HG03439 (cell line): ENCODE measurements at regions not wholly inside any gene's neighbourhood (a gene's known extent, or its start where the extent isn't known, plus 50 kb on each side); places are given as distances from the start of the nearest gene placed in this dataset.
A peak's percentile ranks its signal among the peaks of the same experiment; 100 is the strongest.
"Not testable (repeated sequence)": the region's sequence is repeated elsewhere in the genome, so short reads cannot be mapped to it uniquely, and the experiment has no call there.

Experiments used
- ATAC-seq: cut with Tn5 transposase; IDR thresholded peaks from one replicate; pipeline ENCODE4 v1.9.1; 2021; ENCODE audit warnings: mild to moderate bottlenecking, moderate library complexity; ENCODE audit not compliant: unreplicated experiment

DNA sequence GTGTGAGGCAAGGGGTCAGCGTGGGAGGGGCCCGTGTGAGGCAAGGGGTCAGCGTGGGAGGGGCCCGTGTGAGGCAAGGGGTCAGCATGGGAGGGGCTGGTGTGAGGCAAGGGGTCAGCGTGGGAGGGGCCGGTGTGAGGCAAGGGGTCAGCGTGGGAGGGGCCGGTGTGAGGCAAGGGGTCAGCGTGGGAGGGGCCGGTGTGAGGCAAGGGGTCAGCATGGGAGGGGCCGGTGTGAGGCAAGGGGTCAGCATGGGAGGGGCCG is 119.2 kb downstream of the SEPTIN14 start:
- ATAC-seq, result not testable (repeated sequence)

DNA sequence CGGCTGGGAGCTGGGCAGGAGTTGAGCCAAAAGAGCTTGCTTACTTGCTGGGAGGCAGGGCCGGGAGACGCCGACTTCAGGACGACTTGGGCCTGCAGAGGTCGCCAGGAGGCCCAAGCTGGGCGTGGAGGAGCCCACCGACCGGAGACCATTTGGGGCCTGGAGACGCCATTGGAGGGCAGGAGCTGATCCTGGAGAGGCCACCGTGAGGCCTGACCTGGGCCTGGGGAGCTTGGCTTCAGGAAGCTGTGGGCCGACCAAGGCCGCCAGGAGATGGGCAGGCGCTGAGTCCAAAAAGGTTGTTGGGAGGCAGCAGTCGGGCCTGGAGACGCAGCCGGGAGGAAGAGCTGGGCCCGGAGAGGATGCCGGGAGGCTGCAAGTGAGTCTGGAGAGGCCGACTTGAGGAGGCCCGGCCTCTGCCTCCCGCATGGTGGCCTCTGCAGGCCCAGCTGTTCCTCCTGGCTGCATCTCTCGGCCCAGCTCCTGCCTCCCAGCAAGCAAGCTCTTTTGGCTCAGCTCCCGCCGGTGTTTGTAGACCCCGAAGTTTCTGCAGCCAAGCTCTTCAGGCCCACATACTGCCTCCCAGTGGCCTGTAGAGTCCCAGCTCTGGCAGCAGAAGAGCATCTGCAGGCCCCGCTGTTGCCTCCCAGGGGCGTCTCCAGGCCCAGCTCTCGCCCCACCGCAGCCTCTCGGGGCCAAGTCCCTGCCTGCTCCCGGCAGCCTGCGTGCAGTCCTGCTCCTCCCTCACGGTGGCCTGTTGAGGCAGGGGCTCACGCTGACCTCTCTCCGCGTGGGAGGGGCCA is 119.7 kb downstream of the SEPTIN14 start:
- not testable (repeated sequence) for ATAC-seq

DNA sequence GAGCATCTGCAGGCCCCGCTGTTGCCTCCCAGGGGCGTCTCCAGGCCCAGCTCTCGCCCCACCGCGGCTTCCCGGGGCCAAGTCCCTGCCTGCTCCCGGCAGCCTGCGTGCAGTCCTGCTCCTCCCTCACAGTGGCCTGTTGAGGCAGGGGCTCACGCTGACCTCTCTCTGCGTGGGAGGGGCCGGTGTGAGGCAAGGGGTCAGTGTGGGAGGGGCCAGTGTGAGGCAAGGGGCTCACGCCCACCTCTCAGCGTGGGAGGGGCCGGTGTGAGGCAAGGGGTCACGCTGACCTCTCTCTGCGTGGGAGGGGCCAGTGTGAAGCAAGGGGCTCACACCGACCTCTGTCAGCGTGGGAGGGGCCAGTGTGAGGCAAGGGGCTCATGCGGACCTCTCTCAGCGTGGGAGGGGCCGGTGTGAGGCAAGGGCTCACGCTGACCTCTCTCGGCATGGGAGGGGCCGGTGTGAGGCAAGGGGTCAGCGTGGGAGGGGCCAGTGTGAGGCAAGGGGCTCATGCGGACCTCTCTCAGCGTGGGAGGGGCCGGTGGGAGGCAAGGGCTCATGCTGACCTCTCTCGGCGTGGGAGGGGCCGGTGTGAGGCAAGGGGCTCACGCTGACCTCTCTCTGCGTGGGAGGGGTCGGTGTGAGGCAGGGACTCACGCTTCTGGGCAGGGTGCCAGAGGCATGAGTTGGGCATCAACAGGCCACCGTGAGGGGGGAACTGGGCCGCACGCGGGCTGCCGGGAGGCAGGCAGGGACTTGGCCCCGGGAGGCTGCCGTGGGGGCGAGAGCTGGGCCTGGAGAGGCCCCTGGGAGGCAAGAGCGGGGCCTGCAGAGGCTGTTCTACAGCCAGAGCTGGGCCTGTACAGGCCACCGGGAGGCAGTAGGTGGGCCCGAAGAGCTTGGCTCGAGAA is 120.6 kb downstream of the SEPTIN14 start:
- ATAC-seq, result not testable (repeated sequence)

DNA sequence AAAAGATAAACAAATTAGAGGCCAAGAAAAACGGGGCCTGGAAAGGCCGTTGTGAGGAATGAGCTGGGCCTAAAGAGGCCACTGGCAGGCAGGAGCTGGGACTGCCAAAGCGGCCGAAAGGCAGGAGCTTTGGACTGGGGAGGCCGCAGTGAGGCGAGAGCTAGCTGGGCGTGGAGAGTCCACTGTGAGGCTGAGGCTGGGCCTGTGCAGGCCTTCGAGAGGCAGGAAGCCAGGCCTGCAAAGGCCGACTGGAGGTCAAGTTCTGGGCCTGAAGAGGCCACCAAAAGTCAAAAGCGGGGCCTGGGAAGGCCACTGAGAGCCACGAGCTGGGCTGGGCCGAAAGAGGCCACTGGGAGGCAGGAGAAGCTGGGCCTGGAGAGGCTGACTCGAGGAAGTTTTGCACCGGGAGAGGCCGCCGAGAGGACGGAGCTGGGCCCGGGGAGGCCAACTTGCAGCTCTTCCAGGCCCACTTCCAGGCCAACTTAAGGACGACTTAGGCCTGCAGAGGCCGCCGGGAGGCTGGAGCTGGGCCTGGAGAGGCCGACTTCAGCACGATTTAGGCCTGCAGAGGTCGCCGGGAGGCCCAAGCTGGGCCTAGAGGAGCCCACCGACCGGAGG is 121.8 kb downstream of the SEPTIN14 start:
- ATAC-seq, result not testable (repeated sequence)

DNA sequence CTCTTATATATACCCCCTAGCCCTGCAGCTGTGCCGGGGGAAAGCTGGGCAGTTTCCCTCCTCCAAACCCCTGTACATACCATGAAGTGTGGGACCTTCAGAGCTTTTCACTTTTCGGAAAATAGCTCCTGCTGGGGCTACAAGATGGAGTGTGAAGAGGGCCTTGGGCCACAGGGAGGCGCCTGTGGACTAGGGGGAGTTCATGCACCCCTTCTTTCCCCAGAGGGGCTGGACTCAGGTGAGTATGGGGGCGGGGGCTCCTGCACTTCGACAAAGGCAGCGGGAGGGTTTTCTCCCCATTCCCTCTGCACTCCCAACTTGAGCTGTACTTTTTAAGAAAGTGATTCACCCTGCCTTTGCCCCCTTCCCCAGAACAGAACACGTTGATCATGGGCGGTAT is 122.5 kb downstream of the SEPTIN14 start:
- not testable (repeated sequence) for ATAC-seq

DNA sequence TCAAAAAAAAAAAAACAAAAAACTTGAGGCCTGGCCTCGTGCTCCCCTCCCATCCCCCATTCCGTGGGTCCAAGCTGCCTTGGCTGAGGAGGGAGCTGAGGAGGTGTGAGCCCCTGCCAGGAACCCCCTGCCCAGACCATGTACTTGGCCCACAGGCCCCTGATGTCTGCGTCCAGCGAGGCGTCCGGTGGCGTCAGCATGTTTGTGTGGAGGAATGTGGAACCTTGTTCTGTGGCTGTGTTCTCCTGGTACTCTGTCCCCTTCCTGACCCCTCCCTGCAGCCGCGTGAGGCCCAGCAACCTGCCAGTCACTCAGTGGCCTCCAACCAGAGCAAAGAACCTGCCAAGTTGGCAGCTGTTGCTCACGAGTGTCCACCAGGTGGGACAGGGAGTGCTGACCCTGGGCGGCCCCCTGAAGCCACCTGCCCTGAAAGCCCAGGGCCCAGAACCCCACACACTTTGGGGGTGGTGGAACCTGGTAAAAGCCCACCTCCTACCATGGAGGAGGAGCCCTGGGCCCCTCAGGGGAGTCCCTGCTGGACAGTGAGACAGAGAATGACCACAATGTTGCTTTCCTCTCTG is 125.8 kb downstream of the SEPTIN14 start:
- not testable (repeated sequence) for ATAC-seq

DNA sequence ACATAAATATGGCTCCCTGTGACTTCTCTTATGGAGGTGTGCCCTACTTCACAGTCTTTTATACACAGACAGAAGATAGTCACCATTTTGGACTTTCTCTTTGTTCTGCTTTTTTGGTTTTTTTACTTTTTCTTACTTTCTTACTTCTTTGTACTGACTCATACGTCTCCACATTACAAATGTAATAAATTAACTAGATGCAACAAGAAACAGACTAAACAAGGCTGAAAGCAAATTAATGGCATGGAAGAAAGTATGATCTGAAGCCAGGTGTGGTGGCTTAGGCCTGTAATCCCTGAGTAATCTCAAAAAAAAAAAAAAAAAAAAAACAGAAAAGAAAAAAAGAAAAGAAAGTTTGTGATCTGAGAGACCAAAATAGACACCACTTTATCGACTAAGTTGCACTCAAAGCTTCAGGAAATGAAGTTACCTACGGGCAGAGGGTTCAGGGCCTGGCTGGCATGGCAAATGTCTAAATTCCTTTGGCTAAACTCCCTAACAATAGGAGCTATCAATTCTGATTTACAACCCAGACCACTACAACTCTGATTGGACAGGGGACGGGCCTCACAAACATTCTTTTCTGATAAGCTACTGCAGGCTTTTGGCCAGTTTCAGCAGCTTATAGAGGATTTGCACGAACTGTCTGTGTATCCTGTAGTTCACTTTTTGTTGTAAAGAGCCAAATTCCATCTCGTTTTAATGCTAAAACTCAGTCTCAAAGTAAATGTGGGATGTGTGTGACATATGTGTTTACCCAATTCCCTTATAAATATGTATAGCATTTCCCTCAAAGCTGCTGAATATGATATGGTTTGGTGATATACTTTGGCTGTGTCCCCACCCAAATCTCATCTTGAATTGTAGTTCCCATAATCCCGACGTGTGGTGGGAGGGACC is 129.1 kb downstream of the SEPTIN14 start:
- ATAC-seq, result no peak

DNA sequence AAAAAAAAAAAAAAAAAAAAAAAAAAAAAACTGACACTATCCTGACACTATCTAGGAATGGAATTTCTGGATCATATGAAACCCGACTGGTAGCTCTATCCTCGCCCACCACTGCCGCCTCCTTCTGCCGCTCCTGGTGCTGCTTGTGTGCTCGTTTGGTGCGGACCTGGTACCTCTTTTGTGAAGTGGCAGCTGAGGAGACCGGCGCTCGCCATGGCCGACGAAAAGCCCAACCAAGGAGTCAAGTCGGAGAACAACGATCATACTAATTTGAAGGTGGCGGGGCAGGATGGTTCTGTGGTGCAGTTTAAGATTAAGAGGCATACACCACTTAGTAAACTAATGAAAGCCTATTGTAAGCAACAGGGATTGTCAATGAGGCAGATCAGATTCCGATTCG is 130.6 kb downstream of the SEPTIN14 start:
- ATAC-seq, result no peak

DNA sequence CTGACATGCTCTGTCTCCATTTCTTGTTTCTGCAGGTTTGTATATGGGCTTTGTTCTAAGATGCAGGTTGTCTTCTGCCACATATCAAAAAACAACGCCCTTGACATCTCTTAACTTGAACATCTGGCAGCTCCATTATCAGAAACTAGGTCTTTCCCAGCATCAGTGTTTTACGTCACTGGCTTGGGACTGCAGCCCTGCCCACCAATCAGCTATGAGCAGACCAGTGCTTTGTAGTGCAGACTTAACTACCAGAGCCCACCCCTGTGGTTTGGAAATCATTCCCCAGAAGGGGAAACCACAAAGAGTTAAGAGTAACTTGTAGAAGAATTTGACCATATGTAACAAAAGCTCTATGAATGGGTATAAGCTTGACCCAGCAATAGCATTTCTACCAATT is 132.4 kb downstream of the SEPTIN14 start:
- no peak for ATAC-seq

DNA sequence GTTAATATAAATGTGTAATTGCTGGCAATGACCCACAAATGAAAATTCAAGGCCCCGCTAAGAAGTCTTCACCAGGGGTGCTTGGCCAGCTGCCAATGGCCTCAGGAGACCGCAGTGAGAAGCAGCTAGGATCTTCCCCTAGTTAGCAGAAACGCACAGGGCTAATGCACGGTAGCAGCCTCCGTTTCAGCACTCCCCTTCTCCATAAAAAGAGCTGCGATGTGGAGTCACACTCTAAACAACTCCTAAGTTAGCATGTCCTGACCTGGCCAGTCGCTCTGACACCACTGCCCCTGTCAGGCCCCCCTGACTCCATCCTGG is 139.0 kb downstream of the SEPTIN14 start:
- ATAC-seq, result no peak

DNA sequence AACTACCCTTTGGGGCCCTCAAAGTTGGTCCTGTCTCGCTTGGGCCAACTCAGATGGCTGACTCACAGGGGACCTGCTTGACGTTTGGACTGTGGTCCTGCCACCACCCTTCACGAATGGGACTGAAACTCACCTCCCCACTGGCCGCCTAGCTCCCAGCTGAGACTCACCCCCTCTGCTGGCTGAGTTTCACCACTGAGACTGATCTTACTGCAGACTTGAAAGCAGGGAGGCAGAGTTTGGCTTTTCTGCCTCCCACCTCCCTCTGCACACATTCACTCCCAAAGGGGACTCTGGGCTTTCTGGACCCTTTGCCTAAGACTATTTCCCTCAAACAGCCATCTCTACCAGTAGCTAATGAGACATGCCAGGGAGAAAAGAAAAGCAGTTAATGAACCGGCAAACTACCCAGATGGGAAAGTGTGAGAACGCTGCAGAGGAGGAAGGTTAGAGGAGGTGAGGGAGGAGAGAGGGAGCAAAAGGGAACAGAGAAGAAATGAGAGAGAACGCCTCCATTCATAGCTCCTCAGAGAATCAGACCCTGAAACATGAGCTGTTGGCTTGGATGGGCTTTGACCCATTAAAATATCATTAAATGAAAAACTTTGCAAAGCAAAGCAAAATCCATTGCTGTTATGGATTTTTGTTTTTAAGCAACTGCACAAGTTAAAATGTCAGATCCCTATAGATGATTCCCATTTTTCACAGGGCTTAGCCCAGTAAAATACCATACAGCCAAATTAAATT is 139.5 kb downstream of the SEPTIN14 start:
- peak; percentile 92 for ATAC-seq

DNA sequence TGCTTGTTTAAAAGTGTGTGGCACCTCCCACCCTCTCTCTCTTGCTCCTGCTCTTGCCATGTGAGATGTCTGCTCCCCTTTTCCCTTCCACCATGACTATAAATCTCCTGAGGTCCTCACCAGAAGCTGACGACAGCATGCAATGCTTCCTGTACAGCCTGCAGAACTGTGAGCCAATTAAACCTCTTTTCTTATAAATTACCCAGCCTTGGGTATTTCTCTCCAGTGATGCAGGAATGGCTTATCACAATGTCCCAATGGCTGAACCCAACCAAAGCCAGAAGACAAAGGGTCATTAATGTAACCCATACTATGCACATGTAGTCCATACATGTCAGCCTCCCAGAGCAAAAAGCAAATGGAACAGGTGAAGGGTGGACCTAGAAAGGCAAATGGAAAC is 141.5 kb downstream of the SEPTIN14 start:
- not testable (repeated sequence) for ATAC-seq

DNA sequence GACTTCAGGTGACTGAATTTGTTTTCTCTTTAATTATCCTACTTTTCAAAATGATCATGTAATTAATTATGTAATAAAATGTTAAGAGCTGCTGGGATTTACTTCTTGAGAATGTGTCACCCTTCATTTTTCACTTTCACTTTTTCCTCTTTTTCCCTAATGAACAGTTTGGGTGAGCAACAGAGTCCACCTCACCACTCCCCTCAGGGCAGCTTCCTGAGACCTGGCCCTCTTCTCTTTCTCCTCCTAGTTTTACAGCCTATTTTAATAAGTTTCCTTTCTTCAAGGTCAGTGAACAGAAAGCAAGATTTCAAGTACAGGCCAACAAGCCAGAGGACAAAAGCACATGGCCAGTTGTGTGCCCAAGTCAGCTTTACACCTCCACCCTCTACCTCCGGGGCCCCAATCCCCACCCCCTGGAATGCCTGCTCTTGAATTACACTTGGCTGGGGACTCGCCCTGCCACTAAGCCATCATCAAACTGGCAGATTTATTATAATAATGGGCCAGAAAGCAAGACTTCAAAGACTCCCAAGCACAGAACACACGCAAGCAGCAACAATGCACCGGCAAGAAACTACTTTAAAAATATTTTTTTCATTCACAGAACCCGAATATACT is 143.1 kb upstream of the VOPP1 start:
- ATAC-seq, result not testable (repeated sequence)

DNA sequence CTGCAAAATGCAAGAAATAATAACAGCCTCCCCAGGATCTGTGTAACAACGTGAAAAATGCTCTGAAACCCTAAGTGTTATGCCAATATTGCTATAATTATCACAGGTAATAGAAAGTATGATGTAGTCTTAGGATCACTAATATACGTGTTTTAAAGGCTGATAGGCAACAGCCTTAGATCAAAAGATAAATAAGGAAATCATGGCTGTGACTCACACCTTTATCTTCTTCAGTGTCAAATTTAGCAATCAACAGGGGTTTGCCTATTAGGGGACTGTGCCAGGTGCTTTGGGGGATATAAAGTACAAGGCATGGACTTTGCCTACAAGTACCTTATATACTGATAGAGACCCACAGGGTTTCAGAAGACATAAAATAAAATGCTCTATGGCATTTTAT is 142.1 kb upstream of the VOPP1 start:
- ATAC-seq, result not testable (repeated sequence)

DNA sequence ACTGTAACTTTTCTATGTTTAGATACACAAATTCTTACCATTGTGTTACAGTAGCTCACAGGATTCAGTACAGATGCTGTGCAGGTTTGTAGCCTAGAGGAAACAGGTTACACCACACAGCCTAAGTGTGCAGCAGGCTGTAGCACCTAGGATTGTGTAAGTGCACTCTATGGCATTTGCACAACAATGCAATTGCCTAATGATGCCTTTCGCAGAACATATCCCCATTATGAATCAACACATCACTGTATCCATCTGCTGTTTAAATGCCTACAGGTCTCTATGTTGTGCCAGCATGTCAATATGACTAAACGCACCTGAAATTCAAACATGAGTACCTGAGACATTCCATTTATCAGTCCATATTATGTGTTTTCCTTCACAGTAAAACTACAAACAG is 138.0 kb upstream of the VOPP1 start:
- not testable (repeated sequence) for ATAC-seq

DNA sequence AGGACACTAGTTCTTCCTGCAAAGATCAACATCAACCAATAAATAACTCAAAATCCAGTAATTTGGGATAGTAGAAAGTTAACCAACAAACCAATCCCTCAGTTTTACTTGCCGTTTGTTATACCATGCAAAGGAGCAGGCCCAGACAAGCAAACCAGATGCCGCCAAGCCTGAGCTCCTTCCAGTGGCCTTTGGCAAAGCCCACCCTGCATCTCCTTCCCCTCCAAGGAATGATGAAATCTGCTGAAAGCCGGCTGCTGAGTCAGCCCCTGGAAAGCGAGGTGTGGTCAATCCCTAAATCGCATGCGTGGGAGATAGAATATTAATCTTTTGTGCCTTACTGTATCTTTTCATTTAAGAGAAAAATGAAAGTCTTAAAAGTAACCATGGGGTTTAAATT is 135.7 kb upstream of the VOPP1 start:
- not testable (repeated sequence) for ATAC-seq

DNA sequence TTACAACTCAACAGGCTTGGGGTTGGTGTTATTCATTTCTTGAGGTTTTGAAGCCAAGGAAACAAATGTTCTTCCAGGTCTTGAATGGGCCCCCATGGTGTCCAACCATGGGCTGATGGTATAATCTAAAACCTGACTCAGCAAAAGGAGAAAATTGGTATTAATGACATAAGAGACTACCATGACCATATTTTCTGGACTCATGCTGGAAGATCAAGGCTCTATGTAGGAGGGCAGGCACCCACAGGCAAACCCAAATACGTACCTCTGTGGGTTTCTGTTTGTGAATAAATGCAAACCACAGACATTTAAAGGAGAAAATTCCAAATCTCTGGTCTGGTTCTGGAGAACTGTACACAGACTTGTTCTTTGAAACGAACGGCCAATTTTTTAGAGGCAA is 135.1 kb upstream of the VOPP1 start:
- ATAC-seq, result not testable (repeated sequence)

DNA sequence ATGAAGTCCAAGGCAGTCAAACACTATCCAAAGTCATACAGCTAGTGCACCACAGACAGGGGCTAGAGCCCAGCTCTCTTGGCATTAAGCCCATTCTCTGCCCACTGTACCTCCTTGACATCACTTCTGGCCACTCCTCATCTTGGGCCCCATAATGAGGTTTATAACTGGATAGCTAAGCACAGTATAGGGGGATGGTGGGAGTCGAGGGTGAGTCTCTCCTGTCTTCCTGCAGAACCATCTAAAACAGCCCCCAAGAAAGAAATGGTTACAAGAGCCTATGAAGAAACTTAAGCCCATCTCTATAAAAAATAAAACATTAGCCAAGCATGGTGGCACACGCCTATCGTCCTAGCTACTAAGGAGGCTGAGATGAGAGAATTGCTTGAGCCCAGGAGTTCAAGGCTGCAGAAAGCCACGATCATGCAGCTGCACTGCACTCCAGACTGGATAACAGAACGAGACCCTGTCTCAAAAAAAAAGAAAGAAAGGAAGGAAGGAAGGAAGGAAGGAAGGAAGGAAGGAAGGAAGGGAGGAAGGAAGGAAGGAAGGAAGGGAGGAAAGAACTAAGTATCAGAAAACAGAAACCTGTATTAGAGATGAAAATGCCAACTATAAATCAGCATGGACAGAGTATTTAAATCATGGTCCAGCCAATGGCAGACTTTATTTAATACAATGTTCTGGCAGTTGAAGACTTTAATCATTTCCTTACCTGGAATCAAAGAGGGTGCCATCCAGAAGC is 134.3 kb upstream of the VOPP1 start:
- ATAC-seq, result not testable (repeated sequence)
